CD4-positive, alpha-beta T cell (primary cell): ENCODE measurements at regions not wholly inside any gene's neighbourhood (a gene's known extent, or its start where the extent isn't known, plus 50 kb on each side); places are given as distances from the start of the nearest gene placed in this dataset.

Experiments
- ATAC-seq: fragments of 200-7000 bp; cut with Tn5 transposase; one replicate; pipeline ENCODE4 v1.10.0; 2022; ENCODE audit warnings: mild to moderate bottlenecking; ENCODE audit not compliant: poor library complexity
- CTCF ChIA-PET: fragments of 350-600 bp; sonication (Branson Sonifier 250); formaldehyde crosslinking; loops from one replicate; lab custom pipeline; 2021; ENCODE audit warnings: antibody characterized with exemption, inconsistent platforms; lab: Charles Lee
- POLR2A ChIA-PET: fragments of 350-600 bp; sonication (Branson Sonifier 250); formaldehyde crosslinking; loops from one replicate; lab custom pipeline; 2021; ENCODE audit warnings: antibody characterized with exemption, inconsistent platforms; lab: Charles Lee
- DNase-seq, 14 experiments: peaks; one replicate each; pipeline ENCODE4 v3.0.0-alpha.2; 2013 to 2020; ENCODE audit warnings: mixed read lengths in 2 of 14
- H3K27ac ChIP-seq, 2 donors: one replicate each; pipeline versions ENCODE4 v1.5.1 to v1.7.0; 2013; ENCODE audit warnings: low read length in 2 of 2, low read depth in 1 of 2, mild to moderate bottlenecking in 1 of 2
- H3K27me3 ChIP-seq, 2 experiments: 1 replicate in 1 of 2; 2 replicates in 1 of 2; pipeline versions ENCODE4 v1.6.1 to v1.7.0; 2013; ENCODE audit warnings: low read length in 2 of 2, control low read depth in 1 of 2, mild to moderate bottlenecking in 1 of 2, moderate library complexity in 1 of 2; ENCODE audit not compliant: insufficient read depth in 2 of 2, control insufficient read depth in 1 of 2
- H3K36me3 ChIP-seq: one replicate; pipeline ENCODE4 v1.6.1; 2013; ENCODE audit warnings: low read length, control low read depth; ENCODE audit not compliant: insufficient read depth
- H3K4me1 ChIP-seq: one replicate; pipeline ENCODE4 v1.6.1; 2013; ENCODE audit warnings: low read length, control low read depth; ENCODE audit not compliant: insufficient read depth
- H3K4me3 ChIP-seq: one replicate; pipeline ENCODE4 v1.5.1; 2013; ENCODE audit warnings: mild to moderate bottlenecking, low read length, moderate library complexity
- H3K9me3 ChIP-seq, 2 experiments: 1 replicate in 1 of 2; 2 replicates in 1 of 2; pipeline versions ENCODE4 v1.6.1 to v1.7.0; 2013; ENCODE audit warnings: low read length in 2 of 2, mild to moderate bottlenecking in 2 of 2, control low read depth in 1 of 2, moderate library complexity in 1 of 2; ENCODE audit not compliant: control insufficient read depth in 1 of 2, insufficient read depth in 1 of 2
- H3K27ac Mint-ChIP-seq: one replicate; pipeline ENCODE4 v1.8.0; 2020; ENCODE audit warnings: mixed read lengths
- H3K27me3 Mint-ChIP-seq: one replicate; pipeline ENCODE4 v1.8.0; 2021; ENCODE audit warnings: mixed read lengths
- H3K36me3 Mint-ChIP-seq: one replicate; pipeline ENCODE4 v1.8.0; 2021; ENCODE audit warnings: low read depth, mixed read lengths
- H3K4me1 Mint-ChIP-seq: one replicate; pipeline ENCODE4 v1.8.0; 2021; ENCODE audit warnings: low read depth, mixed read lengths
- H3K4me3 Mint-ChIP-seq: one replicate; pipeline ENCODE4 v1.8.0; 2020; ENCODE audit warnings: mild to moderate bottlenecking, mixed read lengths
- H3K9me3 Mint-ChIP-seq: one replicate; pipeline ENCODE4 v1.8.0; 2020; ENCODE audit warnings: mixed read lengths
- intact Hi-C, 2 experiments: fragments of 100-400 bp; cut with DNase I in 1 of 2; cut with micrococcal nuclease in 1 of 2; formaldehyde crosslinking; loops; one replicate each; pipeline versions ENCODE4 v1.15.1 to v1.9.0; 2023 to 2025; cut with DNase I, micrococcal nuclease
- TF ChIP-seq, protein P1 (sequence below): fragments of 200-600 bp; IDR thresholded peaks from one replicate; pipeline ENCODE4 v1.8.0; 2022; ENCODE audit warnings: antibody characterized with exemption, mild to moderate bottlenecking

DNA sequence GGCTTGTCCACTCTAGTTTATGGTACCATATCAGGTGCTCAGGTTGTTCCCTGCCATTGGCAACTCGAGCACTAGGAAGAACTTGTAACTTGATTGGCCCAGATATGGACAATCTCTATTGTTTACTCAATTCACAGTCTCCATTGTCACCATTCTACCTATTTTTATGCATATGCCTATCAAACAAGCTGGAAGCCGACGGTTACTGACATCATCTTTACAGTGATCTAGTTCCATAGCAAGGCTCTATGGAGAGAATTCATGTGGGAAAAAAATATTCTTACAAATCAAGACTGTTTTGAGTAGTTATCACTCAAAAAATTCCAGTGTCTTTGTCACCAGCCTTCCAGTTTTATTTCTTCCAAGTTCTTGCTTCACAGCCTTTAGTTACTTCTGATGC lies 1006.2 kb upstream of the PRR20A start:
- TF ChIP-seq, protein P1, sequence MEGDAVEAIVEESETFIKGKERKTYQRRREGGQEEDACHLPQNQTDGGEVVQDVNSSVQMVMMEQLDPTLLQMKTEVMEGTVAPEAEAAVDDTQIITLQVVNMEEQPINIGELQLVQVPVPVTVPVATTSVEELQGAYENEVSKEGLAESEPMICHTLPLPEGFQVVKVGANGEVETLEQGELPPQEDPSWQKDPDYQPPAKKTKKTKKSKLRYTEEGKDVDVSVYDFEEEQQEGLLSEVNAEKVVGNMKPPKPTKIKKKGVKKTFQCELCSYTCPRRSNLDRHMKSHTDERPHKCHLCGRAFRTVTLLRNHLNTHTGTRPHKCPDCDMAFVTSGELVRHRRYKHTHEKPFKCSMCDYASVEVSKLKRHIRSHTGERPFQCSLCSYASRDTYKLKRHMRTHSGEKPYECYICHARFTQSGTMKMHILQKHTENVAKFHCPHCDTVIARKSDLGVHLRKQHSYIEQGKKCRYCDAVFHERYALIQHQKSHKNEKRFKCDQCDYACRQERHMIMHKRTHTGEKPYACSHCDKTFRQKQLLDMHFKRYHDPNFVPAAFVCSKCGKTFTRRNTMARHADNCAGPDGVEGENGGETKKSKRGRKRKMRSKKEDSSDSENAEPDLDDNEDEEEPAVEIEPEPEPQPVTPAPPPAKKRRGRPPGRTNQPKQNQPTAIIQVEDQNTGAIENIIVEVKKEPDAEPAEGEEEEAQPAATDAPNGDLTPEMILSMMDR: no peak
- intact Hi-C loops: no loop called here
- POLR2A ChIA-PET: no interaction called here
- Mint-ChIP-seq H3K4me1 (no peaks in the 10 kb centered on the region), H3K4me3 (no peak overlapping the region), H3K9me3 (peaks cover 9% of the 10 kb centered on the region), H3K27me3 (no peaks in the 10 kb centered on the region), H3K36me3 (no peaks in the 10 kb centered on the region), H3K27ac (no peak overlapping the region)
- CTCF ChIA-PET: no interaction called here
- DNase-seq (no peak), ATAC-seq (no peak)
- Histone ChIP-seq H3K27me3 (no peaks in the 10 kb centered on the region), H3K4me3 (no peak overlapping the region), H3K36me3 (no peaks in the 10 kb centered on the region), H3K27ac (no peak overlapping the region), H3K9me3 (peaks cover 0 to 3% of the 10 kb centered on the region in 2 experiments), H3K4me1 (no peaks in the 10 kb centered on the region)

DNA sequence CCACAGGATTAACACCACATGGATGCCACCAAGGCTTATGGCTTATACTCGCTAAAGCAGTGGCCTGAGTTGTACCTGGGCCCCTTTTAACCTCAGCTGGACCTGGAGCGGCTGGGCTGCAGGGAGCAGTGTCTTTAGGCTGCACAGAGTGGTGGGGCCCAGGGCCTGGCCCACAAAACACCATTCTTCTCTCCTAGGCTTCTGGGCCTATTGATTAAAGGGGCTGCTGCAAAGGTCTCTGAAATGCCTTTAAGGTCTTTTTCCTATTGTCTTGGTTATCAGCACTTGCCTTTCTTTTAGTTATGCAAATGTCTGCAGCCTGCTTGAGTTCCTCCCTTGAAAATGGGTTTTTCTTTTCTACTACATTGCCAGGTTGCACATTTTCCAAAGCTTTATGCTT lies 973.9 kb upstream of the PRR20A start:
- ChIA-PET POLR2A (no interaction called here), CTCF (no interaction called here)
- Histone ChIP-seq H3K4me3 (no peak overlapping the region), H3K27me3 (no peaks in the 10 kb centered on the region), H3K36me3 (no peaks in the 10 kb centered on the region), H3K27ac (no peak overlapping the region), H3K4me1 (no peaks in the 10 kb centered on the region), H3K9me3 (peaks cover 0 to 6% of the 10 kb centered on the region in 2 experiments)
- no peaks in the 10 kb centered on the region for H3K4me1 Mint-ChIP-seq
- DNase-seq (no peak), ATAC-seq (no peak)
- TF ChIP-seq, protein P1: no peak
- H3K27ac Mint-ChIP-seq: no peak overlapping the region
- peaks cover 6% of the 10 kb centered on the region for H3K9me3 Mint-ChIP-seq
- intact Hi-C loops: no loop called here
- H3K4me3 Mint-ChIP-seq: no peak overlapping the region
- H3K27me3 Mint-ChIP-seq: no peaks in the 10 kb centered on the region
- no peaks in the 10 kb centered on the region for H3K36me3 Mint-ChIP-seq

DNA sequence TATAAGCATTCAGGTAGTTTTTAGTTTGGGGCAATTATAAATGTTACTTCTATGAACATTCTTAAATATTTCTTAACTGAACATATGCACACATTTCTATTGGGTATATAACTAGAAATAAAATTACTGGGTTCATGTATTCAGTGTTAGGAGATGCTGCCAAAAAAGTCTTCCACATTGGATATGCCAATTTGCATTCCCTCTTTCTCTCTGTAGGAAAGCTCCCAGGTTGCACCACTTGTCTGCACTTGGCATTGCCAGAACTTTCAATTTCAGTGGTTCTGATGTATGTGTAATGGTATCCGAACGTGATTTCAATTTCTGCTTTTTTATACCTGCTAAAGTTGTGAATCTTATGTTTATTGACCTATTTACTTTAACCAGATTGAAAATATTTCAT lies 972.1 kb upstream of the PRR20A start:
- Histone ChIP-seq H3K27ac (no peak overlapping the region), H3K4me3 (no peak overlapping the region), H3K9me3 (peaks cover 0 to 6% of the 10 kb centered on the region in 2 experiments), H3K4me1 (no peaks in the 10 kb centered on the region), H3K27me3 (no peaks in the 10 kb centered on the region), H3K36me3 (no peaks in the 10 kb centered on the region)
- CTCF ChIA-PET: no interaction called here
- TF ChIP-seq, protein P1: no peak
- Mint-ChIP-seq H3K4me1 (no peaks in the 10 kb centered on the region), H3K36me3 (no peaks in the 10 kb centered on the region), H3K9me3 (peaks cover 10% of the 10 kb centered on the region), H3K27ac (no peak overlapping the region), H3K4me3 (no peak overlapping the region), H3K27me3 (no peaks in the 10 kb centered on the region)
- ATAC-seq (no peak), DNase-seq (no peak)
- intact Hi-C loops: no loop called here
- POLR2A ChIA-PET: no interaction called here
